Fibroblast of villous mesenchyme (primary cell): ENCODE measurements at regions not wholly inside any gene's neighbourhood (a gene's known extent, or its start where the extent isn't known, plus 50 kb on each side); places are given as distances from the start of the nearest gene placed in this dataset.

Experiments
- DNase-seq: peaks from one replicate; pipeline ENCODE4 v3.0.0-alpha.2; 2010; ENCODE audit warnings: low read depth
- H3K4me3 ChIP-seq: 2 replicates; pipeline ENCODE4 v1.5.1; 2011; ENCODE audit warnings: low read depth, mild to moderate bottlenecking, low read length
- CTCF ChIP-seq: IDR thresholded peaks from 2 replicates; pipeline ENCODE4 v1.5.1; 2012; ENCODE audit warnings: low read depth, mild to moderate bottlenecking, low read length; ENCODE audit not compliant: insufficient read depth

GRCh38 chr2:226077031-226077430 is 677.5 kb downstream of the NYAP2 start:
- DNase-seq = peak; percentile 74

GRCh38 chr2:226076529-226076928 is 677.0 kb downstream of the NYAP2 start:
- no peak overlapping the region for H3K4me3 ChIP-seq
- no peak for TF ChIP-seq CTCF
- no peak for DNase-seq

More at GRCh38 chr2:226077031-226077430, 677.5 kb downstream of the NYAP2 start:
- H3K4me3 ChIP-seq = no peak overlapping the region
- no peak for TF ChIP-seq CTCF

GRCh38 chr2:226074391-226074790 is 674.9 kb downstream of the NYAP2 start:
- no peak overlapping the region for H3K4me3 ChIP-seq
- TF ChIP-seq CTCF = no peak
- DNase-seq = no peak

GRCh38 chr2:226073496-226074160 is 674.1 kb downstream of the NYAP2 start:
- no peak for DNase-seq
- TF ChIP-seq CTCF = no peak
- H3K4me3 ChIP-seq = no peak overlapping the region

- no peak for TF ChIP-seq CTCF
- no peak for DNase-seq
- no peak overlapping the region for H3K4me3 ChIP-seq
These were observed 667.4 kb downstream of the NYAP2 start for GRCh38 chr2:226066873-226067272.

- no peak for DNase-seq
- no peak for TF ChIP-seq CTCF
- H3K4me3 ChIP-seq = no peak overlapping the region
These were observed 666.9 kb downstream of the NYAP2 start for GRCh38 chr2:226066391-226066790.
